Uterus (tissue), 3 donors: ENCODE measurements at regions not wholly inside any gene's neighbourhood (a gene's known extent, or its start where the extent isn't known, plus 50 kb on each side); places are given as distances from the start of the nearest gene placed in this dataset.

Experiments
- DNase-seq, 2 donors: peaks; one replicate each; pipeline ENCODE4 v3.0.0-alpha.2; 2019 to 2020
- H3K27ac ChIP-seq, 2 donors: fragments of 200-600 bp; sonication (generic); 1 replicate in 1 of 2; 2 replicates in 1 of 2; pipeline ENCODE4 v1.5.1; 2016 to 2018
- H3K27me3 ChIP-seq, 2 donors: fragments of 200-600 bp; sonication (generic); one replicate each; pipeline ENCODE4 v1.5.1; 2018 to 2019; ENCODE audit warnings: control low read depth in 1 of 2
- H3K36me3 ChIP-seq, 2 donors: fragments of 200-600 bp; sonication (generic); one replicate each; pipeline ENCODE4 v1.5.1; 2019; ENCODE audit warnings: control low read depth in 1 of 2
- H3K4me1 ChIP-seq, 2 donors: fragments of 200-600 bp; sonication (generic); one replicate each; pipeline ENCODE4 v1.5.1; 2018 to 2019; ENCODE audit warnings: control low read depth in 1 of 2
- H3K4me3 ChIP-seq, 2 donors: fragments of 200-600 bp; sonication (generic); 1 replicate in 1 of 2; 2 replicates in 1 of 2; pipeline ENCODE4 v1.5.1; 2018 to 2019; ENCODE audit warnings: mild to moderate bottlenecking in 1 of 2
- H3K9me3 ChIP-seq, 2 donors: fragments of 200-600 bp; sonication (generic); one replicate each; pipeline ENCODE4 v1.5.1; 2019; ENCODE audit warnings: control low read depth in 1 of 2
- POLR2A ChIP-seq, 2 donors: fragments of 450-650 bp; IDR thresholded peaks; one replicate each; pipeline ENCODE4 v1.6.1; 2016; ENCODE audit warnings: antibody characterized with exemption in 2 of 2, mild to moderate bottlenecking in 1 of 2, moderate library complexity in 1 of 2
- intact Hi-C: fragments of 100-400 bp; cut with DNase I; formaldehyde crosslinking; loops from one replicate; pipeline ENCODE4 v1.15.1; 2023; ENCODE audit warnings: low total_unique reads
- TF ChIP-seq, protein P1 (sequence below), 4 experiments: fragments of 200-600 bp in 2 of 4; fragments of 450-650 bp in 2 of 4; sonication (generic) in 2 of 4; IDR thresholded peaks; one replicate each; pipeline ENCODE4 v1.5.1; 2016 to 2019; ENCODE audit warnings: antibody characterized with exemption in 4 of 4, mild to moderate bottlenecking in 2 of 4, moderate library complexity in 1 of 4
- donor health status: DM: yes; HTN: yes; CAD: no.

DNA sequence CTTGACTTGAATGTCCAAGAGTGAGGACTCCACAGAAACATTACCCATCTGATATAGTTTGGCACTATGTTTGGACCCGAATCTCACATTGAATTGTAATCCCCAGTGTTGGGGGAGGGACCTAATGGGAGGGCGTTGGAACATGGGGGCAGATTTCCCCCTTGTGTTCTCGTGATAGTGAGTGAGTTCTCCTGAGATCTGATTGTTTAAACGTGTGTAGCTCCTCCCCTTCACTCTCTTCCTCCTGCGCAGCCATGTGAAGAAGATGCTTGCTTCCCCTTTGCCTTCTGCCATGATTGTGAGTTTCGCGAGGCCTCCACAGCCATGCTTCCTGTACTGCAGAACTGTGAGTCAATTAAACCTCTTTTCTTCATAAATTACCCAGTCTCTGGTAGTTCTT is 273.9 kb upstream of the TBC1D5 start:
- Histone ChIP-seq H3K36me3 (no peaks in the 10 kb centered on the region), H3K27ac (no peak overlapping the region), H3K27me3 (no peaks in the 10 kb centered on the region), H3K4me1 (no peaks in the 10 kb centered on the region), H3K4me3 (no peak overlapping the region), H3K9me3 (no peaks in the 10 kb centered on the region)
- TF ChIP-seq POLR2A (IDR thresholded peaks at IDR 0.05): no peak
- TF ChIP-seq, protein P1, sequence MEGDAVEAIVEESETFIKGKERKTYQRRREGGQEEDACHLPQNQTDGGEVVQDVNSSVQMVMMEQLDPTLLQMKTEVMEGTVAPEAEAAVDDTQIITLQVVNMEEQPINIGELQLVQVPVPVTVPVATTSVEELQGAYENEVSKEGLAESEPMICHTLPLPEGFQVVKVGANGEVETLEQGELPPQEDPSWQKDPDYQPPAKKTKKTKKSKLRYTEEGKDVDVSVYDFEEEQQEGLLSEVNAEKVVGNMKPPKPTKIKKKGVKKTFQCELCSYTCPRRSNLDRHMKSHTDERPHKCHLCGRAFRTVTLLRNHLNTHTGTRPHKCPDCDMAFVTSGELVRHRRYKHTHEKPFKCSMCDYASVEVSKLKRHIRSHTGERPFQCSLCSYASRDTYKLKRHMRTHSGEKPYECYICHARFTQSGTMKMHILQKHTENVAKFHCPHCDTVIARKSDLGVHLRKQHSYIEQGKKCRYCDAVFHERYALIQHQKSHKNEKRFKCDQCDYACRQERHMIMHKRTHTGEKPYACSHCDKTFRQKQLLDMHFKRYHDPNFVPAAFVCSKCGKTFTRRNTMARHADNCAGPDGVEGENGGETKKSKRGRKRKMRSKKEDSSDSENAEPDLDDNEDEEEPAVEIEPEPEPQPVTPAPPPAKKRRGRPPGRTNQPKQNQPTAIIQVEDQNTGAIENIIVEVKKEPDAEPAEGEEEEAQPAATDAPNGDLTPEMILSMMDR (IDR thresholded peaks at IDR 0.05): no peak
- no peak for DNase-seq
- intact Hi-C loops: no loop called here

DNA sequence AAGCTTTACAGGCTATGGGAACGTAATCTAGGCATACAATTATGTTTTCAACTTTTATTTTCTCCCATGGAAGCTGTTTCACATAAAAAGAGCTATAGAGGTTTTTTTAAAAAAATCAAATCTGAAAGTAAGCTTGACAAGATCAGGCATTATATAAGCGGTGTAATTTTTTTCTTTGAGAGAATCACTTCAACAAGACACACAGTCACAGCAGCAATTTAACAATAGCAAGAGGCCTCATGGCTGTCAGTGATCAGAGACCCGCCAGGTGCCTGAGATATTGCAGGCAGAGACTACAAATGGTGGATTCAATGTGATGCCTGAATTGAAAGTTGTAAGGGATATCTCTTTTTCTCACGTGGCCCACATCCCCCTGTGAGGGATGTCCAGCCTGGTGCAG is 270.5 kb upstream of the TBC1D5 start:
- H3K27ac ChIP-seq: no peak overlapping the region
- no peak for DNase-seq
- H3K4me1 ChIP-seq: no peaks in the 10 kb centered on the region
- H3K36me3 ChIP-seq: no peaks in the 10 kb centered on the region
- H3K4me3 ChIP-seq: no peak overlapping the region
- no peak for TF ChIP-seq POLR2A (IDR thresholded peaks at IDR 0.05)
- TF ChIP-seq, protein P1 (IDR thresholded peaks at IDR 0.05): no peak
- no peaks in the 10 kb centered on the region for H3K27me3 ChIP-seq
- no peaks in the 10 kb centered on the region for H3K9me3 ChIP-seq
- intact Hi-C loops: no loop called here

DNA sequence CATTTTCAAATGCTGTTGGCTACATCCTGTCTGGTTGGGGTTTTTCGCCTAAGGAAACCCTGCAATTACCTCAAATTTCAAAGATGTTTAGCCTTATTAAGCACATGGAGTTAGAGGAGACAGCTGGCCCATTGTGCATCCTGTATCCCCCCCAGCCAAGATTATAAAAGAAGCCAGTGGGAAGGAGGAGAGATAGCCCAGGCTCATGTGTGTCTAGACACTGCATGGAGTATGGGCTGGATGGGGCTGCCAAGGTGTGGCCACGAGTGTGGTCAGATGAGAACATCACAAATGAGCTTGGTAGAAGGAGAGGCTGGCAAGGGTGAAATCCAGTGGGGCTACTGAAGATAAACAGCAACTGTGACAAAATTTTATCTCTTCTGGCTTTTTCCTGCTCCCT is 270.0 kb upstream of the TBC1D5 start:
- intact Hi-C loops: no loop called here
- Histone ChIP-seq H3K9me3 (no peaks in the 10 kb centered on the region), H3K27me3 (no peaks in the 10 kb centered on the region), H3K4me1 (no peaks in the 10 kb centered on the region), H3K27ac (no peak overlapping the region), H3K36me3 (no peaks in the 10 kb centered on the region), H3K4me3 (no peak overlapping the region)
- TF ChIP-seq POLR2A (IDR thresholded peaks at IDR 0.05): no peak
- TF ChIP-seq, protein P1 (IDR thresholded peaks at IDR 0.05): no peak
- DNase-seq: no peak

DNA sequence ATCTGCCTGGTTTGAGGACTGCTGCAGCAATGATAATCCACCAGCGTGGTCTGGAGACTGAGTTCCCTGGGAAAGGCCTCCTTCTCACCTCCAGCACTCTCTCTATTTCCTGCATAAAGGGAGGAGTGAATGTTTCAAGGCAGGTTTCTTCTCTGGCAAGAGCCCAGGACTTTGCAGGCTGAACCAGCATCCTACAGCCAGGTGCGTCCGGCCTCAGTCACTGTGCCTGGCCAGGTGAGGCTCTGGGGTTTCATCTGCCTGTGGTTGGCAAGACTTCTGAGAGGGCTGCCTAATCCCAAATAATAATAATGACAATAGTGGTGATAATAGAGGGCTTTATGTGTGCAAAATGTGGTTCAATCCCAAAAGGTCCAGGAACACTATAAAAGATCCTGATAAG is 269.0 kb upstream of the TBC1D5 start:
- no peak for DNase-seq
- H3K27ac ChIP-seq: no peak overlapping the region

DNA sequence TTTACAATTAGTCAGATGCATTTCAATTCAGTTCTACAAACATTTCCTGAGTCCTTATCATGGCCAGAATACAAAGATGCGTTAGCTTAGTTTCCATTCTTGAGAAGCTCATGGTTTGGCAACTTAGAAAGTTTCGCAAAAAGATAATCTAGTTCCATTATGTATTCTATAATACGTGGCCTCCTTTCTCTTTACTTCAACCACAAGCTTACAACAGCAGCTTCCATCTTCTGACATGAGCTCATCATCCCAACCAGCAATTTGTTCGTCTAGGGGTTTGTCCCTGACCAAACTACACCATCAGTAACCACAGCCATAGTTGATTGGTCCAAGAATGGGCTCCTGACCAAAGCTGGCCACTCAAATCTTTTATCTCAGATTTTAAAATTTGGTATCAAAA is 267.6 kb upstream of the TBC1D5 start:
- Histone ChIP-seq H3K27me3 (no peaks in the 10 kb centered on the region), H3K4me1 (no peaks in the 10 kb centered on the region), H3K27ac (no peak overlapping the region), H3K9me3 (no peaks in the 10 kb centered on the region), H3K4me3 (no peak overlapping the region), H3K36me3 (no peaks in the 10 kb centered on the region)
- intact Hi-C loops: no loop called here
- no peak for DNase-seq
- TF ChIP-seq, protein P1 (IDR thresholded peaks at IDR 0.05): no peak
- TF ChIP-seq POLR2A (IDR thresholded peaks at IDR 0.05): no peak

More for the DNA sequence above, 269.0 kb upstream of the TBC1D5 start:
- H3K9me3 ChIP-seq: no peaks in the 10 kb centered on the region
- no peak overlapping the region for H3K4me3 ChIP-seq
- no peaks in the 10 kb centered on the region for H3K4me1 ChIP-seq
- no peaks in the 10 kb centered on the region for H3K27me3 ChIP-seq
- TF ChIP-seq, protein P1 (IDR thresholded peaks at IDR 0.05): no peak
- no peak for TF ChIP-seq POLR2A (IDR thresholded peaks at IDR 0.05)
- H3K36me3 ChIP-seq: no peaks in the 10 kb centered on the region
- intact Hi-C loops: no loop called here
